NOMO-1 (cell line): ENCODE measurements at regions not wholly inside any gene's neighbourhood (a gene's known extent, or its start where the extent isn't known, plus 50 kb on each side); places are given as distances from the start of the nearest gene placed in this dataset.

Experiments
- DNase-seq, 2 experiments: peaks; one replicate each; lab custom pipeline; 2025; ENCODE audit not compliant: unreplicated experiment in 2 of 2; lab: John Stamatoyannopoulos, UW

GRCh38 chr7:54843841-54844355 is 84.9 kb upstream of the SEC61G start:
- no peak for DNase-seq

GRCh38 chr7:54846273-54846672 is 87.3 kb upstream of the SEC61G start:
- no peak for DNase-seq

GRCh38 chr7:54847921-54848320 is 88.9 kb upstream of the SEC61G start:
- DNase-seq, result no peak

- no peak for DNase-seq
Observed at GRCh38 chr7:54856856-54857255, 97.8 kb upstream of the SEC61G start.

GRCh38 chr7:54857294-54857693 is 98.3 kb upstream of the SEC61G start:
- DNase-seq, result no peak

- DNase-seq, result no peak
Observed at GRCh38 chr7:54858008-54858692, 99.1 kb upstream of the SEC61G start.

- no peak for DNase-seq
Observed at GRCh38 chr7:54859066-54859465, 100.1 kb upstream of the SEC61G start.

- no peak for DNase-seq
Observed at GRCh38 chr7:54859545-54859944, 100.5 kb upstream of the SEC61G start.

GRCh38 chr7:54860003-54860775 is 101.2 kb upstream of the SEC61G start:
- no peak for DNase-seq

GRCh38 chr7:54860843-54861242 is 101.8 kb upstream of the SEC61G start:
- no peak for DNase-seq

- no peak for DNase-seq
Observed at GRCh38 chr7:54864663-54865062, 105.7 kb upstream of the SEC61G start.

- DNase-seq, result no peak
Observed at GRCh38 chr7:54869523-54869922, 110.5 kb upstream of the SEC61G start.

GRCh38 chr7:54874804-54875203 is 115.8 kb upstream of the SEC61G start:
- no peak for DNase-seq

GRCh38 chr7:54877683-54878082 is 118.7 kb upstream of the SEC61G start:
- DNase-seq, result no peak

- DNase-seq, result no peak
Observed at GRCh38 chr7:54878339-54878738, 119.3 kb upstream of the SEC61G start.

- no peak for DNase-seq
Observed at GRCh38 chr7:54879776-54880175, 120.8 kb upstream of the SEC61G start.

GRCh38 chr7:54880326-54880989 is 121.4 kb upstream of the SEC61G start:
- DNase-seq, result no peak

GRCh38 chr7:54881816-54882520 is 123.0 kb upstream of the SEC61G start:
- DNase-seq, result no peak

- no peak for DNase-seq
Observed at GRCh38 chr7:54882694-54883093, 123.7 kb upstream of the SEC61G start.

GRCh38 chr7:54883576-54883975 is 124.6 kb upstream of the SEC61G start:
- no peak for DNase-seq

- no peak for DNase-seq
Observed at GRCh38 chr7:54885285-54885684, 126.3 kb upstream of the SEC61G start.
